Stimulated activated CD4-positive, alpha-beta T cell treated with anti-CD3 and anti-CD28 coated beads, Interleukin-4, amount 100 ng/mL, for 4 hours (primary cell): ENCODE measurements at regions not wholly inside any gene's neighbourhood (a gene's known extent, or its start where the extent isn't known, plus 50 kb on each side); places are given as distances from the start of the nearest gene placed in this dataset.

Experiments
- DNase-seq, 2 experiments: peaks; one replicate each; pipeline ENCODE4 v3.0.0-alpha.2; 2020

DNA sequence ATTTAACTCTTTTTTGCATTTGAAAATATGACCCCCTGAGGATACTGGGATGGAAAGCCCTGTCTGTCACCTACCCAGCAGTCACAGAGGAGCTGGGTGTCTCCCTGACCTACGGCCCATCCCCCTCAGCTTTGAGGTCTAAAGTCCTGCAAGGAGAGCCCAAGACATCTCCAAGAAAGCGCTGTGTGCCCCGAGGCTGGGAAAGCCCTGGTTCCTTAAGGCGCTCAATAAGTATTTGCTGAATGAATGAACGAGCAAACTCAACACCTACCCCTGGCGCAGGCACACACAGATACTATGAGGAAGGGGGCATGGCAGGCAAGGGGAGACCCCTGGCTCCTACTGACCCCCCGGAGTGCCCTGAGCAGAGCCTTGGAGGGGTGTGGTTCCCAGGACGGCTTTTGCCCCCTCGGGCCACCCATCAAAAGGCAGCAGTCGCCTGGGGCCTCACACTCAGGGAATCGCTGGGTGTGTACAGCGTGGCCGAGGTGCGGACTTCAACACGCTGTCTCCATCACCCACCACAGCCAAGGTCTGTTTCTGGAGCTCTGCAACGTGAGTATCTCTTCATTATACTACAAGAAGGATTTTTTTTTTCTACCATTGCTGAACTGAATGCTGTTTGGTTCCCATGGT lies 211.6 kb downstream of the ERCC6L2 start:
- no peak for DNase-seq

DNA sequence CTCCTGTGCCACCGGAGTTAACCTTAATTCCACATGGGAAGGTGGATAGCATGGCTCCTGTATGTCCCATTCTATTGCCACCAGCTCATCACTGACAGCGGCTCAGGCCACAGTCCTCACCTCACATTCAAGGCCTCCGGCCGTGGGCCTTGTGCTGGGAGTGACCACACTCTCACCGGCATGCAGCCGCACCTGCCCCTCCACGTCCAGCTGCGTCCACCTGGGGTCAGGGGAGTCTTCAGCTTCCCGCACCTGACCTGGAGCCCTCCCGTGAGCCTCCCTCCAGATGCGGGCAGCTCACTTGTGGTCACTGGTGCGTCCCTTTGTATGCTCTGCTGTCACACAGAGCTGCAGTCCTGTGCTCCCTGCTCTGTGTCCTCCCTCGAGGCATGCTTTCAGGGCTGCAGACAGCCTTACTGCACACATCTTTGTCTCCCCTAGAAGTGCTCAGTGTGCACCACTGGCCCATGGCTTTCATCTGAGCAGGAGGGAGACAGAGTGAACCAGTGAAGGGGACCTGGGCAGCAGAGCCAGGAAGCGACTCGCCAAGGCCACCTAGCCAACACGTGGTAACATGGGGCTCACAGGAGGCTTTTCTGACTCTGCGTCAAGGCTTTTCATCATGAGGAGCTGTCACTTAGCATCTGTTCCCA lies 210.1 kb downstream of the ERCC6L2 start:
- DNase-seq, result no peak

DNA sequence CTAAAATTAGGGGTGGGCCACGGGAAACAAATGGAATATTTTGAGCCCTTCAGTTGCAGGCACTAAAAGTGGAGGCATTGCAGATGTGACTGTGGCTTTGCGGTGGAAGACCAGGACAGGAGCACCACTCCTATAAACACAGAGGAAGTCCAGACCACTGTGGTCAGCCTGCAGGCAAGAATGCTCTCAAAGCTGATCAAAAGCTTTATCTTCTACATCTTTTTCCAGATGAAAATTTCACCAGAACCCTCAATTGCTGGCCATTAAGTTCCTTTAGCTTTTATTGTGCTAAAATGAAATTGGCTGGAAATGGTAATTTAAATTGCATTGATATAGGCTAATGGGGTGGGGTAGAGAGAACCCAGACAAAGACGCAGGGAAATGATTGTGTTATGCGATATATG lies 208.8 kb downstream of the ERCC6L2 start:
- no peak for DNase-seq

DNA sequence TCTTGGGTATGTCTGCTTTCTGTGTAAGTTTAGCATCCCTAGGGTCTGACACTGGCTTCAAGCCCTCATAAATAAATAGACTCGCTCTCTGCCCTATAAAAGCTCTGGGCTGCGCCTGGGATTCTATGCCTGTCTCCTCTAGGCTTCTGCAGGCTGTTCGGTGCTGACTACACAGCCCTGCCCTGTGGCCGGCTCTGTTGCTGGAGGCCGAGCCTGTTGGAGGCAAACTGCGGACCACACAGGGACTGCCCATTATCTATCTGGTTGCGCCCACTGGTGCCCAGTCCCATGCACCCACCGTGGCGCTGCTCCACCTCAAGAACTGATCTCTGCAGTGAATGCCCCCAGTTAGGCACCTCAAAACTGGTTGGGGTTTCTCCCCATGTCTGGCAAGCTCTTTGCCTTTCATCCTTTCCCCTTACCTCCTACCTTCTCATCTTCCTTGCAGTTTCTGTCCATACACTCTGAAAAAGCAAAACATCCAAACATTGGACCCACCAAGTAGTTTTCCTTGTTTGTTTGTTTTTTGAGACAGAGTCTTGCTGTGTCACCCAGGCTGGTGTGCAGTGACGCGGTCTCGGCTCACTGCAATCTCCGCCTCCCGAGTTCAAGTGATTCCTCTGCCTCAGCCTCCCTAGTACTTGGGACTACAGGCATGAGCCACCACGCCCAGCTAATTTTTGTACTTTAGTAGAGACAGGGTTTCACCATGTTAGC lies 207.2 kb downstream of the ERCC6L2 start:
- DNase-seq, result no peak

DNA sequence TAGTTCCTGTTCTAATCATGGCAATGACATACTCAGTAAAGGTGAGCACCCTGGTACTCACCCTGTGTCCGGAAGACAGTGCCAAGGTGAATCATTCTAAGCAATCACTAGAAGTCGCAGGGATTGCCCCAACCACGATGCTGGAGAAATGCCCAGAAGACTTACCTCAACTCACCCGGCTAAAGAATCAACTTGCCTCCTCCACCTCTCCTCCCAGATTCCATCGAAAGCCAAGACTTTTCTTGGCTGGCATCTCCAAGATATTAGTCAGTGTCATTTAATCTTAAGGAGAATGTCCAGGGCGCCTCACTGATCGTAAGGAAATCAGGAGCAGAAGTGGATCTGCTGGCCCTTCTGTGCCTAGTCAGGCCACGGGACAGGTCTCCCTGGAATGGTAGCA lies 204.9 kb downstream of the ERCC6L2 start:
- no peak for DNase-seq

DNA sequence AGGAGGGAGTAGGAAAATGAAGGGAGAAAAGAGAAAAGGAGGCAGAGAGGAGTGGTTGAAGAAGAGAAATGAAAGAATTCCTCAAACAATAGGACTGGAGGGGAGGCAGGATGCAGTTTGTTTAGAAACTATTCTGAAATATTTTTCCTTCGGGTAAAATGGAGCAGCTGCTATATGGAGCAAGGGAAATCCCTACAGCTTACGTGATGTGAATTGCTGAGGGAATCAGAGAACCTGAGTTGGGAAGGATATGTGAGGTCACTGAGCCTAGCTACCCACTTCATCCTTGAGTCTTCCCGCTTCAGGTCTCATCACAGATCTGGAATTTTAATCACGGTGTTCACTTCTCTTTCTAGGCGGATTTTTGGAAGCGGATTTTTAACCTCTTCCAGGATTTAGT lies 204.3 kb downstream of the ERCC6L2 start:
- no peak for DNase-seq

DNA sequence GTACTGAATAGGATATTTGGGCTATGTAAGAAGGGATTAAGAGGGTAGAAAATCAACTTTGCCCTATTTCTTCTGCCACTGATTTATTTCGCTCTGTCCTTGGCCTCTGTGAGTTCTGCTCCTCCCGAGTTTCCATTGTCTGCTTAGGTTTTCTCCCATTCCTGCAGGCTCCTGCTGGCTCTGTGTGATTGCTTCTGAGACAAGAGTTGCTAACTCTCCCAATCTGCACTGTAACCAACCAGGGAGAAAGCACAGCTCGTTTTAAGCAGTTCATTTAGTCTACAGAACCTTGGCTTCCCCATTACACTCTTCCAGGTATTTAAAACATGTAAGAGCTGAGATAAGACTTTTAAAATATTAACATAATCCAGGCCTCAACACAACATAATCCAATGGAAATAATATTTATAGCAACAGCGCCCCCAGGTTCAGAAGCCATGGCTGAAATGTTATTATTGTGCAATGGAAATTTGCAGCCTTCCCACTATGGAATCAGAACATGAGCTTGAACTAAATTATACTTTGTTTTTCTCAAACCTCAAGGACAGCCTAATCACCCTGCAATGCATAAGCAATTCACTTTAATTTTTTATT lies 203.5 kb downstream of the ERCC6L2 start:
- DNase-seq, result no peak

DNA sequence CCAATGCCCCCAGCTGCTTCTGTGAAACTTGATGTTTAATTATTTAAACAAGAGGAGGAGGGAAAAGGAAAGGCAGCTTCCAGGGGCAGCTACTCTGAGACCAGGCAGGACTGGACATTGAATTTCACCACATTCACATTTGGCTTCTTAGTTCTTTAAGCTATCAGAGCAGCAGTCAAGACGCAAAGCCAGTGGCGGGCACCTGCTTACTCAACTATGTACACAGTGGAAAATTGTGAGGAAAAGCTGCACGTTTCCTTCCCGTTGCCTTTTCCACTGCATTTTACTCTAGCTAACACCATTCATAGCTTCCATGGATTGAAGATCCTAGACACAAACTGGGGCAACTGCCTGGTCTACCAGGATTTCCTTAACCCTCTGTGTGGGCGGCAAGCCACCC lies 200.3 kb downstream of the ERCC6L2 start:
- no peak for DNase-seq

DNA sequence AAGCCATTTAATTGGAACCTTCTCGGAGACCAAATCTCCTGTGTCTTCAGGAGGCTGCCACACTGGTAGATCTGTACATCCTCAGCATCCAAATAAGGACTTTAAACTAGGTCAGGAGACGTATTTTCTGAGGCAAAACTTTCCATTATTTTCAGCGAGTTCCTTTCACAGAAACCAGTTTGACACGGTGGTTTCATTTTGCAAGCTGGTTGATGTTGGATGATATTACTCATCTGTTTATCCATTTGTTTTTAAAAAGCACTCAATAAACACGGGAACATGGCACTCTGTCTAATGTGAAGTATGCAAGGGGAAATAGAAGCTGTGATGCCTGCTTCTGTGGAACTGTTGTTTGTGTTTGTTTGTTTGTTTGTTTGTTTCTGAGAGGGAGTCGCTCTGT lies 199.6 kb downstream of the ERCC6L2 start:
- DNase-seq, result no peak

DNA sequence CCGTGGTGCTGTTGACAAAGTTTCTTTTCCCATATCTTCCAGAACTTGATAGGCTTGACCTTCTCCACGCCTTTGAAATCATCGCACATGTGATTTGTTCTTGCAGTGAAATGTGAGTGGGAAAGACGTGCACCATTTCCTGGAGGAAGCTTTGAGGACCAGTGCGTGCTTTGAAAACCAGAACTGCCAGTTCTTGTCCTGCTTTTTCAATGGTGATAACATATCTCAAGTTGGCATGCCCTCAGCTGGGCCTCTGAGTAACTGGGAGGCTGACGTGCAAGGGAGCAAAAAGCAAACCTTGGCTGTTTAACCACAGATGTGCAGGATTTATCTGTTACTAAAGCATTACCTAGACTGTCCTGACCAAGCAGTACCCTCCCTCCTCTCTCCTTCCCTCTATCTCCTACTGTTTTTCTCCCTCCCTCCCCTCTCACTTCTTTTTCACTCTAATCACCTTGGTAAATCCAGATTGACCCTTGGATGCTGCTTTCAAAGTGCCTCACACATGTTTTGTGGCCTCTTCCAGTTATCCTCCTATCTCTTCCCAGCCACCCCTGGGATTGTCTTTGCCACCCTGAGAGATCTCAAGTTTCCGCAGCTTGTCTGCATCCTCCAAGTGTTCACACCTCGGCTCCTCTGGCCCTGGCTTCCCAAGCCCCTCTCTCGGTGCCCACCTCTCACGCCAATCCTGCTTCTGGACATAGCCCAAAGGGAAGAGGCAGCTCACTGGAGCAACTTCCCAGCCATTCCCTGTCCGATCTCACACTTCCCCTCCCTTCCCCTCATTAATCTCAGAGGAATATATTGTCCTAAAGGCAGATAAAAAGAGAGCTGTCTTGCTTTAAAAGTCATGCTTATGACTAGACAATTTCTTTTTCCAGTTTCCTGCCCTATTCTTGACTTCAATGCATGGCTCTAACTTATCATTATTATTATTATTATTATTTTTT lies 198.3 kb downstream of the ERCC6L2 start:
- no peak for DNase-seq

DNA sequence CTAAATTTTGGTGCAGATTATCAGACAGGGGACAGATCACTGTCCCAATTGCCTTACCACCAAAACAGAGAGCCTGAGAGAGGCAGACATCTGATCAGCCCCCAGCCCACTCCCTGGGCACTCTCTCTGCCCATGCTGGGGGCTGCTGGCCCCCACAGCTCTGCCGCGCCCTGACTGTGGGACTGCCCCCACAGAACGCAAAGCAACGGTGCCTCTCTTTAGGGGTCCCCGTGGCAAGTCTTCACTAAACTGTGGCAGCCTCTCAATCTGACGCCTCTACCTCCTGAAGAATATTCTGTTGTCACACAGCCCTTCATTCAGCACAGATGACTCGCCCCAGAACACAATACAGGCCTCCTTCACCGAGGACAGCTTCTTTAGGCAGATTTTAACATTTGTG lies 197.4 kb downstream of the ERCC6L2 start:
- no peak for DNase-seq

DNA sequence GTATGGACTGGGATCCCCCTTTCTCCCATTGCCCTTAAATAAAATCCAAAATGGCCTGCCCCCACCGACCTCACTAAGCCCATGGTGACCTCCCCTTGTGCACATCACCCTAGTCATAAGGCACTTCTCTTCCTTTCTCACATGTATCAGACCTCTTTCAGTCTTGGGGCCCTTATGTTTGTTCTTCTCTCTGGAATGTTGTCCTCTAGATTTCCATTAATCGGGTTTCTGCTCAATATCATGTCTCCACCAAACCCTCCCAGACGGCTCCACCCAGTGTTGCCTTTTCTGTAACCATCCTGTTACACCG lies 196.3 kb downstream of the ERCC6L2 start:
- DNase-seq, result no peak

DNA sequence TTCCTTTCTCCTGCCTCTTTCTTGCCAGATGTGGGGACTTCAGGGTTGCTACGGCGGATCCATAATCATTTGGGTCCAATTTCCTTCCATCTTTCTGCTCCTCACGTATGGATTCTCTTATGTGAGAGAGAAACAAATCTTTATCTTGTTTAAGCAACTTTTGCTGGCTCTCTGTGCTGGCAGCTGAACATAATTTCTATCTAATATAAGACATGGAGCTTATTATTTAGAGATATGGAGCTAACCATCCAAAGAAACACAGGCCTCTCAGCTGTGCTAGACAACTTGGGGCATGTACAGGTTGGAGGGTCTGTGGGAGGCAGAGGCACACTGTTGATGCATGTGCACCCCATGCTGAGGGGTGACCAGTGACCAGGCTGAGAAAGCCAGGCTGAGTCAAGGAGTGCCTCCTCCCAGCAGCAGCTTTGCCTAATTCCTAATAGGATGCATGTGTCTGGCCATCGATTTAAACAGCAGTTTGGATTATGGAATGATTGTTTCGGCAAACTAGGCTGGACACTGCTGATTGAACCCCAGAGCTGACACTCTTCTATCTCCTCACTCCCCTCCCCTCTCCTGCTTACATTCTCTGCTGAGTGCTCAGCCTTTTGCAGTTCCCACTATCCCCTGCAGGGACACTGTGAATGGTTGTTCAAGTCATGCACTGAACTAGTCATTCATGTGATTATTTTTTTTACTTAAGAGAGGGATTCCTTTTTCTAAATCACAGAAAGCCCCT lies 195.8 kb downstream of the ERCC6L2 start:
- no peak for DNase-seq

DNA sequence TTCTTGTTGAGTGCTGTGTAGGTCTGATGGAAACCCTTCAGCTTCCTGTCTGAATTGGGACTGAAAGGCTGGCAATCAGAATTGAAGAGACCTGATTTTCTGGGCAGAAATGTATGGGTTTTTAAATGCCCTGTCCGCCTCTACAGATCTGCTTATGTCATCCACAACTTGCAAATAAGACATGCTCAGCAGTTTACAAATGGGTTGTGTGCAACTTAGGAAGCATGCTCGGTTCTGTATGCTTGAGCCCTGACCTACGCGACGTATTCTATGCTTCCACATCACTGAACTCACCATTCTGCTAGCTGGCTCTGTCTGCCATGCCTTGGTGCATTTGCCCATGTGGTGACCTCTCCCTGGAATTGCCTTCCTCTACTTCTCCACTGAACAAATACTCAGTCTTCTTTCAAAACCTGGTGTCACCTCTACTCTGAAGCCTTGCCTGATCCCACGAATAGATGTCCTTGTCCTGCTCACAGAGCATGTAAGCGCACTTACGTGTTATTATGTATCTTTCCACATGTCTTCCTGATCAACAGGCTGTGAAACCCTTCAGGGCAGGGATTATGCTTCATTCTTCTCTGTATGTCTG lies 194.2 kb downstream of the ERCC6L2 start:
- DNase-seq, result no peak

DNA sequence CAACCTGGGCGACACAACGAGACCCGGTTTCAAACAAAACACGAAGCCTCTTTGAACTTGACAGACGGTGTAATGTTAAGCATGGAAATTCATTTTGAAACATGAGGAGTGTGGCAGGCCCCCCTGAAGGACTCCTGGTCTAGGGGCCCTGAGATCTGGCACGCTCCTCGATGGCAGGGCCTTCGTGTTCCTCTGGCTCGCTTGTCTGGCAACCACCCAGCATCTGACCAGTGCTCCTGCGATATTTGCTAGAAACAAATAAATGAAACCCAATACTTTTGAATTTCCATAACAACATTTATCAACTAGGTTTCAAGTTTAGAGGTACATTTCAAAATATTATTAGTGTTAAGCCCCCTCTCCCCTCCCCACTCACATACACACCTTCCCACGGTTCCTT lies 193.0 kb downstream of the ERCC6L2 start:
- no peak for DNase-seq

DNA sequence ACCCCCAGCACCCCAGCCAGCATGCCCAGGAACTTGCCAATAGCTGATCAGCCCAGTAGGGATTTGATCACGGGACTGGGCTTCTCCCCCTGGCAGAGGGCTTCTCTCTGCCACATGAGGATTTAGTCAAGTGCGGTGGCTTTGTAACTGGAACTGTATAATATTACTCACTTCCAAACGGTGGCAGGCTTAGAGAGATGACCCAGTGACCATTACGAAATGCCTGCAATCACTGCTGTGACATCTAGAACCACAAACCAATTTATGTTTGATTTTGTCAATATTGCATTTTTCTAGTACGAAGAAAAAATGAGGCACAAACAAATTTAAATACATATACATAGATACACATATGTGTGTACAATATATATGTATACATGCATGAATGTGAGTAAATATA lies 192.1 kb downstream of the ERCC6L2 start:
- no peak for DNase-seq

DNA sequence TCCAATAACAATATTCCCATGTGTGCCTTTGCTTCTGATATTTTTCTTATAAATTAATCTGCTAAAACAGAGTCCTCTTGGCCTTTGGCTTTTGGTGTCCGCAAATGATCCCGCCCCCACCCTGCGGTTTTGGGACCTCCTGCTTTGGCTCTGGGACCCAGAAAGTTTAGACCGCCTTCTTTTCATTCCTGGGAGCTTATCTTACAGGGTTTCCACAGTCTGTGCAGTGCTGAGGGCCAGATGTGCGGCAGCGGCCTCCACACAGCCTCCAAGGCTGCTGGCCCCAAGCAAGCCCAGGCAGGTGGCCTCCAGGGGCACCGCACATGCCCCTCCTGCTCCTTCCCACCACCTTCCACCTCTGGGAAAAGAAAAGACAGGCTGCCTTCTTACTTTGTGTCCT lies 191.5 kb downstream of the ERCC6L2 start:
- no peak for DNase-seq

DNA sequence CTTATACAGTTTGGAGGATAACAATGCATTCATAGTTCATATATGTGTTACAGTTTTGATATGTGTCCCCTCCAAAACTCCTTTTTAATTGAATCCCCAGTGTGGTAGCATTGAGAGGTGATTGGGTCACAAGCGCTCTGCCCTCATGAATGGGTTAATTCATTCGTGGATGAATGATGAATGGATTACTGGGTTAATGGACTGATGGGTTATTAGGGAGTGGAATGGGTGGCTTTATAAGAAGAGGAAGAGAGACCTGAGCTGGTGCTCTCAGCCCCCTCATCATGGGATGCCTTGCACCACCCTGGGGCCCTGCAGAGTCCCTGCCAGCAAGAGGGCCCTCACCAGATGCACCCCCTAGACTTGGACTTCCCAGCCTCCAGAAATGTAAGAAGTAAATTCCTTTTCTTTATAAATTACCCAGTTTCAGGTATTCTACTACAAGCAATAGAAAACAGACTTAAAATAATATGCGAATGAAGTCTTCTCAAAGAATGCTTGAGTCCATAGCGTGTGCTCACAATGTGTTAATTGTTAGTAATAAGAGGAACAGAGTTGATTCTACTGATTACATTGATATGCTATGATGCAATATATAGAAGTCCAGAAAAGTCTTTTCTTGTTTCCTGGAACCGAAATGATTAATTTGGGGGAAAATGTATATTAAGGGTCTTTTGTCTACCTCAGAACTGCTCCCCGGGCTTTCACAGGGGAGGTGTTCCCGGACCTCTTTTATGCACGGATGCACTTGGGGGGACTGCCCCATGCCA lies 190.2 kb downstream of the ERCC6L2 start:
- no peak for DNase-seq

DNA sequence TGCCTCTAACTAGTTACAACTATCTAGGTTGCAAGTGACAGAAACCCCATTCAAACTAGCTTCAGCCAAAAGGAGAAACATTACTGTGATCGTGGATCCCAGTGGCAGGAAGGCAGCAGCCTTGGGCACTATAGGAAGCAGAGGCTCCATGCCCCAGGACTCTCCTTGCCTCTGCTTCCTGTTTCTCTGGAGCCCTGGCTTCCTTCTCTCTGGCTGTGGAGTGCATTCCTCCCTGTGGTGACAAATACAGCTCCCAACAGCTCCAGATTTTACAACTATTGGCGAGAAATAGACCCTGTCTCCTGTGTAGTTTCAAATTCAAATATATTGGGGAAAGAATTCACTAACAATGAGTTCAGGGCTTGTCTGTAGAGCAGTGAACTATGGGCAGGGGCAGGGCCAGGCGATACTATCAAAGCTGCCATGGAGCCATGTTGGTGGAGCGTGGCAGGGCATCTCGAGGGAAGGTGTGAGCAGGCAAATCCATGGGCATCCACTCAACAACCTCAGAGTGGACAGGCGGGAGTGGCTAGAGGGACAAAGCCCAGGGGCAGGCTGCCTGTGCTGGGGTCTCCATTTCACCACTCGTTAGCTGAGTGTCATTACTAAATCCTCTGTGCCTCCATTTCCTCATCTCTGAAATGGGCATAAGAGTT lies 189.5 kb downstream of the ERCC6L2 start:
- DNase-seq, result no peak

DNA sequence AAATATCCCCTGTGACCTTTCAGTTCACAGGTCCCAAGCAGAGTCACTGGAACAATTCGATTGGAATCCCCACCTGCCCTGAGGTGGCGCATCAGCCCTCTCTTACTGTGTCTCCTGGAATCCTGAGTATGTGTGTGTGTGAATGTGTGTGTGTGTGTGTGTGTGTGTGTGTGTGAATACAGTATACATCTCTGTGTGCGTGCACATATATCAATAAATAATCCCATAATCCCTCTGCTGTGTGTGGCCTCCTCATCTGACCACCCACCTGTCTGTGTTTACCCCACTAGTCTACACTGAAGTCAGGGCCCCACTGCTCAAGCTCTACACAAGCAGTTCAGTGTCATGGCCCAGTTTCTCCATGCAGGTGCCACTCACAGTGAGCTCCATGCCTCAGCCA lies 187.4 kb downstream of the ERCC6L2 start:
- DNase-seq, result no peak

DNA sequence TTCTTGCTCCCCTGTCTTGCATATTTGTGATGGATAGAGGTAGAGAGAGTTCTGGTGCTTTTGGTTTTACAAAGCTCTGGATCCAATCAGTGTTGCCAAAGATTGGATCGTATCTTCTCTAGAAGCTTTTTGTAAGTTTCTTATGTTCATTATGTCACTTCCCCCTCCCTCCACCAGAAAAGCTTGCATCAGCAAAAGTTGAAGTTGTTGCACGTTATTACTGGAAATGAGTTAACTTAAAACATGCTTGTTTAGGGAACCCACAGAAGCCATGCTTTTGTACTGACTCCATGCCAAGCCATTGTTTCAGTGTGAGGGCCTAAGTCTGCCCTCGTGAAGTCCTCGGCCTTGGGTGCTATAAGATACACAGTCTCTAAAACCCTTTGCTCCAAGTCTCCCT lies 186.5 kb downstream of the ERCC6L2 start:
- DNase-seq, result no peak
